GM19099 (cell line): ENCODE measurements at regions not wholly inside any gene's neighbourhood (a gene's known extent, or its start where the extent isn't known, plus 50 kb on each side); places are given as distances from the start of the nearest gene placed in this dataset.

Source experiments
- POLR2A ChIP-seq: IDR thresholded peaks from 3 replicates; pipeline ENCODE4 v1.6.1; 2011; ENCODE audit warnings: low read depth; ENCODE audit not compliant: insufficient read length; ENCODE audit errors: extremely low read depth

DNA sequence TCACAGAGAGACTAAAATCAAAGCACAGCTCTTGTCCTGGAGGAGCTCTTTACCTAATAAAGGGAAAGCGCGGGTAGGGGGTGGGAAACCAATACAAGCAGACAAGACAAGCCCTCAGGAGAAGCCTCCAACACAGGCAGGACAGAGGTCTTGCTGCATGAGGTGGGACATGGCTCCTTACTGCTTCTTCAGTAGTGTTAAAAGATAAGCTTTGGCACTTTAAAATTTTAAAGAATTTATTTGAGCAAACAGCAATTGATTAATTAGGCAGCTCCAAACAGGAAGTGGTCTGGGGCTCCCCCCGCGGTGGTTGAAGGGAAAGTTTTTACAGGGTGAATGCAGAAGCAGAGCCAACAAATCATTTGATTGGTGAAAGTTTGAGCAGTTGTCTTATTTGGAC lies 50.3 kb upstream of the MACC1 start:
- no peak for TF ChIP-seq POLR2A

DNA sequence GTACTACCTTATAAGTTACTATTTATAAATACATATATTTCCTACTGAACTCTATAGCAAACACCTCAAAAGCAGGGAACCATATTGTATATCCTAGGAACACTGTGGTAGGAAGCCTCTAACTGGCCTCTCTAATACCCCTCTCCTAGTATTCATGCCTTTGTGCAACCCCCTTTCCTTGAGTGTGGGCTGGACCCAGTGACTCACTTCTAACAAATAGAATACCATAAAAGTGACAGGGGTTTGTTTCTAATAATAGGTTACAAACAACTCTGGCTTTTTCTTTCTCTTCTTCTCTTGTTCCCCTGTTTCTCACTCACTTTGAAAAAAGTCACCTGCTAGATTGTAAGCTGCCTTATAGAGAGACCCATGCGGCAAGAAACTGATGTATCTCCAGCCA lies 51.6 kb upstream of the MACC1 start:
- no peak for TF ChIP-seq POLR2A

DNA sequence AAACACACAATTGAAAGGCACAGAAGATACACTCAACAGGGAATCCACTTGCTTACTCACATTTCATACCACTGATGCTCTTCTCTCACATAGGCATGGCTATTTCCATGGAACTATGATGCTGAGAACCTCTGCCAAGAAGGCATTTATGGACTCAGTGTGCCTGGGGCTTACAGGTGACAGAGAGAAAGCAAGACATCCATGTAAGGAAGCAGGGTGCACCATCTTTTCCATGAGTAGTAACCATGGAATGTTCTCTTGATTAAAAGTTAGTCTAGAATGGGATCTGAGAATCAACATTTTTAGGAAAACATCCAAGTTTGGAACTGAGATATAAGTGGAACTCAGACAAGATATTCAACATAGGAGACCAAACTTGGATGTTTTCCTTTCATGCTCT lies 52.5 kb upstream of the MACC1 start:
- no peak for TF ChIP-seq POLR2A

DNA sequence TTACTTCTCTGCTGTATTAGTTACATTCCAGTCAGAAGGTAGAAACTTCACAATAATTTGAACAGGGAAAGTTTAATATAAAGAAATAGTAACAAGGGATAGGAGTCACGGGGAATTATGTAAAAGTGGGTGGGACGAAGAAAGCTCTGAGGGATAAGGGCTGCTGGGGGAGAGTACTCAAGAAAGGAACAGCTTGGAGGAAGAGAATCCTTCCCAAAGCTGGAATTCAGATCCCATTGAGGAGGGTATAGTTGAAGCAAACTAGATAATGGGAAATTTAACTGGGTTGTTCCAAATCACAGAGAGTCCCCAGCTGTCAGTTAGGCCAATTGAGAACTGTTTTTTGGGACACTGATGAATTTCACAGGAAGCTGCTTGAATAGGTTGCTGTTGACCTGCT lies 53.2 kb upstream of the MACC1 start:
- TF ChIP-seq POLR2A: no peak

DNA sequence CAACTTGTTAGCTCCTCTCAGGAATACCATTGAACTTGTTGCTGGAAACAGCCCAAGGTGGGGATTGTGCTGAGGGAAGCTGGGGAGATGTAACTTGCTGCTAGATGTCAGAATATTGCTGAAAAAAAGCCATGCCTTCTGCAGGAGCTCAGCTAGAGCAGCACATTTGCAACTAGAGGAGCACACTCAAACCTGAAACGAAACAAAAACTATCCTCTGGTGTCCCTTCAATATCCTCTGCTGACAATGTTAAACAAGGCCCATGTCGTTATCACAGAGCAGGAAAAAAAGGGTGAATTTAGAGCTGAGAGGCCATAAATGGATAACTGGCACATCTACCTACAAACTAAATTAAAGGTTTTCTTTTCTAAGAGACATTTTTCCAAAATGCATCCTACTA lies 53.7 kb upstream of the MACC1 start:
- TF ChIP-seq POLR2A: peak; percentile 28

DNA sequence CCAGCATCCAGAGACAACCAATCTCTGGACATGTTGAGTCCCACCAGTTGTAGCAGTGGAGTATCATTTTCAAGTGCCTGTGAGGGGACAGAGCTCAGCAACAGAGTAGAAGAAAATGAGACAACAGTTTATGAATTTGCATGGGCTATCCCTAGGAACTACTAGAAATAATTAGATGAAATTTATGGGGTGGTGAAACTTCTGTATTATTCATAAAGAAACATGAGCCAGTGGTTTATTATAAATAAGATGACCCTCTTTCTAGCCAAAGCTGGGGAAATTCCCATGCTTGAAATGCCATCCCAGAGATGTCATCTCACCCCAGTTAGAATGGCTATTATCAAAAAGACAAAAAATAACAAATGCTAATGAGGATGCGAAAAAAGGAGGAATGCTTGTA lies 55.1 kb upstream of the ITGB8 start:
- TF ChIP-seq POLR2A: no peak

DNA sequence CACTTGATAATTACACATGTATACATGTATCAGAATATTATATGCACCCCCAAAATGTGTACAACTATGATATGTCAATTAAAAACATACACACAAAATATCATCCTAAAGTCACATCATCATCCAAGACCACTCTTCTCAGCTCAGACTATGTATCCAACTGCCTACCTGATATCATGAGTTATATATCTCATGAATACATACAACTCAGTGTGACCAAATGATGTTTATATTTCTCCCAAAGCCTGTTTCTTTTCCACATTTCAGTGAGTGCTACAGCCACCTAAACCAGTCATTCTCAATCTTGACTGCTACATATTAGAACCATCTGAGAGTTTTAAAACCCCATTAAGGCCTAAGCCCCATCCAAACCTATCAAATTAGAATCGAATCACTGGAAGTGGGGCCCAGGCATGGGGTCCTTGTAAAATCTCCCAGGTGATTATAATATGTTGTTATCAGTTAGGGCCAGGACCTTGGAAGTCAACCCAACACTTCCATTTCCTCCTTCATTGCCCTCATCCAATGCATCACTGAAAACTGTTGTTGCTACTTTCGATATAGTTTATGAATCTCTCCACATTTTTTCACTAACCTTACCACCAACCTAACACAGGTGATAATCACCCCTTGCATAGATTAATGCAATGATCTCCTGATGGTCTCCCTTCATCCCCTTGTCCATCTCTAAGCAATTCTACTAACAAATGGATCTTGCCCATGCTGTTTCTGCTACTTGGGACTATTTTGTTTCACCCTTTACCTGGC lies 53.8 kb upstream of the ITGB8 start:
- no peak for TF ChIP-seq POLR2A

DNA sequence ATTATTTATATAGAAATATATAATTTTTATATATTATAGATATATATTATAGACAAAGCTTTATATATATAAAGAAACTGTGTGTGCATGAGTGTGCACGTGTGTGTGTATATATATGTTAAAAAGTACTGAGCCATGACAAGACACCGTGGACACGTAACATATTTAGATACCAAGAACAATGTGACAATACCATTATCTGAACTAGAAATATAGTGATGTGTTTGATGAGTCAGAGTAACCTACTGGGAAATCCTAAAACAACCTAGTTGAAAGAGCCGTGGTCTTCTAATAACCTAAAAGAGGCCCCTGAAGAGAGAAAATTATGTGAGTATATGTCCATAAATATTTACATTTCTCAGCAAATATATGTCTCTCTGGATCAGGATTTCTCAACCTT lies 50.7 kb upstream of the ITGB8 start:
- TF ChIP-seq POLR2A: no peak

DNA sequence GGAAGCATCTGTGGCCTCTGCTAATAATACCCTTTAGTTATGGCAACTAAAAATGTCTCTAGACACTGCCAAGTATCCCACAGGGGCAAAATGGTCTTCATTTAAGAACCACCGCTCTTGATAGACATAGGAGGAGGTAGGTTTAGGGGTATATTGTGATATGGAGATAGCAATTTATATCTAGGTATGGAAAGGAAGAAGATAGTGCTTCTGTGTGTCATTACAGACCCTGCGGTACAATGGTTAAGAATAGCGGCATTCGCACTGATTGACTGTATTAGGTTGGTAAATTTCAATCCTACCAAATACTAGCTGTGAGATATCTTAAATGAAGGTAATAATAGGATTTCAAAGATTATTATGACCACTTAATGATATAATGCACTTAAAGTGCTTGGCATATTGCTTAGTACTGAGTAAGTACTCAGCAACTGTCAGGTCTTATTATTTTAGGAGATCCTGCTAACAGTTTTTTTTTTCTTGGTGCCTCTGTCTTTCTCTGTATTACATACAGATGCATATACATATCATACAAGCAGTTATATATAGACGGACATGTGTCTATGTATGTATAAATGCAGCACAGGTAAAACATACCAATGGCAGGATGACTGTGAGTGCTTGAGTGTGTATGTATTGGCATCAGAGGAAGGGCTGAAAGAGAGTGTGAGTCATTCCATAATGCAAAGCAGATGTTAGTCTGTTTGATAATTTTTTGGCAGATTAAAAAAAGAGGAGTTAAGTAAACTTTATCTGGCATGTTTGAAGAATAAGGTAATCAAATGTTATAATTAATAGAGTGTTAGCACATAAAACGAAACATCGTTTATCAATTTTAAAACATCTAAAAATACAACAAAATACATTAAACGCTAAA lies 50.0 kb upstream of the ITGB8 start:
- no peak for TF ChIP-seq POLR2A
